ENCODE measurements at regions not wholly inside any gene's neighbourhood (a gene's known extent, or its start where the extent isn't known, plus 50 kb on each side); places are given as distances from the start of the nearest gene placed in this dataset.

DNA sequence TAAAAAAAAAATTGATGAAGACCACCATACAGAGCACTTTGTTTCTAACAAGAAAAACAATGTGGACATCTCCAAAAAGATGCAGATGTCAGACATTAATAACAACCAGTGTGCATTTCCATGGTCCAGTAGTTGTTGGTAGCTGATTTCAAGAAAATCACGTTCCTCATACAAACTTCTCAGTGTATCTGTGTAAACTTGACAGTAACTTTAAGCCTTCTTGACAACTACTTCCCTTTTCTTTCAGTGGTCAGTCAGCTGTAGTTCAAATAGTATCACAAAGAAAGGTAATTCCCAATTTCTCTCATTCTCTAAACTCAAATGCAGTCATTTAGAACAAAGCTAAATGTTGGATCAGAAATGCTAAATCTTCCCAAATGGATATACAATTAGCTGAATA, 879.9 kb downstream of the AMY1C start:
- no peaks in the 10 kb centered on the region for H3K4me1 ChIP-seq (ENCODE audit: control insufficient read depth, insufficient read depth, low read length)
- in situ Hi-C loops (cut with MboI) (no loop called here), intact Hi-C loops (cut with micrococcal nuclease; ENCODE audit: unreplicated experiment) (no loop called here)
- ATAC-seq (no peak), DNase-seq (ENCODE audit: low read depth, low spot score) (no peak), FAIRE-seq (no peak)
- H3K9ac ChIP-seq (ENCODE audit: control insufficient read depth, insufficient read depth, low read length): no peak overlapping the region
- H3K27me3 ChIP-seq (replicated peaks in 1 of 2; ENCODE audit: control insufficient read depth in 2 of 2, insufficient read depth in 2 of 2, low read length in 1 of 2): no peaks in the 10 kb centered on the region
- ChIA-PET POLR2A (interaction anchor here (0.6 kb wide), 1 partner anchor 21 kb away, joined by 3 read pairs; no protein-coding TSS in a partner anchor), CTCF (interaction anchor here (0.7 to 1.2 kb wide), 2 partner anchors 14 to 1818 kb away, joined by 3 to 4 read pairs; no protein-coding TSS in a partner anchor), RAD21 (ENCODE audit: unreplicated experiment) (interaction anchor here (1.1 kb wide), 1 partner anchor 12 kb away, joined by 4 read pairs; no protein-coding TSS in a partner anchor), SMC1A (ENCODE audit: uncharacterized antibody, unreplicated experiment) (no interaction called here)
- H3K4me2 ChIP-seq (ENCODE audit: control insufficient read depth, insufficient read depth): no peak overlapping the region
- no peaks in the 10 kb centered on the region for H3K9me3 ChIP-seq (replicated peaks; ENCODE audit: control insufficient read depth, insufficient read depth, low read length)
- TF ChIP-seq ATF7 (IDR thresholded peaks at IDR 0.05; ENCODE audit: low read depth): no peak
- H3K4me3 ChIP-seq: no peak overlapping the region
- no peak overlapping the region for H3K27ac ChIP-seq (ENCODE audit: control insufficient read depth, insufficient read depth)
- H2AFZ ChIP-seq (ENCODE audit: control insufficient read depth, low read depth, low read length): no peak overlapping the region
- H3K36me3 ChIP-seq (ENCODE audit: control insufficient read depth in 2 of 2, insufficient read depth in 2 of 2, low read length in 1 of 2): no peaks in the 10 kb centered on the region
- no peaks in the 10 kb centered on the region for H4K20me1 ChIP-seq (ENCODE audit: control insufficient read depth, insufficient read depth)
- no peaks in the 10 kb centered on the region for H3K79me2 ChIP-seq (ENCODE audit: control insufficient read depth, insufficient read depth, low read length)
- 5% methylated on average over 1 of the region's 1 CpG for WGBS (ENCODE audit: insufficient coverage, insufficient replicate concordance, low lambda C conversion rate, missing lambda C conversion rate)
- no TSS peak for BruUV-seq (replicated peaks)

DNA sequence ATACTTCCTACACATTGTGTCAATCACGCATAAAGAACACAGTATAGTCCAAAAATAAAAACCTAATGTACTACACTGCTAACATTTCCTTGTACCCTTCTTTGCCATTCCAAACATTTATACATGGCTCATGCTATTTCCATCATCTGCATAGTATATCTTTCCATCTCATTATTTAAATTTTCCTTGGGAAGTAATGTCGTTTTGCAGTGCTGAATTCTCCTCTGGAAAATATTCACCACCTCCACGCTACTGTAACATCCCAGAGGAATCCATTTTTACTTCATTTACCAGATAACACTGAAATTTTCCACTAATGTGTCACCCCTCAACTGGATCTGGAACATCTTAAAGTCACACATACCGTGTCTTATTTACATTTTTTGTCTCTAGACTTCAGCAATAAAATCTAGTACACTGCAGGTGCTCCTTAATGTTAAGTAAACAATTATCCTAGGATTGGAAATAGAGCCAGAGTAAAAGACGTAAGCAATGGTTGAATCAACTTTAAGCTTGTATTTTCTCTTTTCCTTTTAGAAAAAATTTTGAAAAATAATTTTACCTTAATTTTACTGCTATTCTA, 881.0 kb downstream of the AMY1C start:
- Histone ChIP-seq H3K36me3 (ENCODE audit: control insufficient read depth in 2 of 2, insufficient read depth in 2 of 2, low read length in 1 of 2) (no peaks in the 10 kb centered on the region), H3K4me3 (no peak overlapping the region), H3K4me1 (ENCODE audit: control insufficient read depth, insufficient read depth, low read length) (no peaks in the 10 kb centered on the region), H3K9me3 (replicated peaks; ENCODE audit: control insufficient read depth, insufficient read depth, low read length) (no peaks in the 10 kb centered on the region), H3K4me2 (ENCODE audit: control insufficient read depth, insufficient read depth) (no peak overlapping the region), H3K27ac (ENCODE audit: control insufficient read depth, insufficient read depth) (no peak overlapping the region), H3K9ac (ENCODE audit: control insufficient read depth, insufficient read depth, low read length) (no peak overlapping the region), H2AFZ (ENCODE audit: control insufficient read depth, low read depth, low read length) (no peak overlapping the region), H3K27me3 (replicated peaks in 1 of 2; ENCODE audit: control insufficient read depth in 2 of 2, insufficient read depth in 2 of 2, low read length in 1 of 2) (no peaks in the 10 kb centered on the region), H3K79me2 (ENCODE audit: control insufficient read depth, insufficient read depth, low read length) (no peaks in the 10 kb centered on the region), H4K20me1 (ENCODE audit: control insufficient read depth, insufficient read depth) (no peaks in the 10 kb centered on the region)
- no peak for FAIRE-seq
- ChIA-PET SMC1A (ENCODE audit: uncharacterized antibody, unreplicated experiment) (no interaction called here), POLR2A (no interaction called here), CTCF (interaction anchor here (1.2 kb wide), 1 partner anchor 13 kb away, joined by 3 read pairs; no protein-coding TSS in a partner anchor), RAD21 (ENCODE audit: unreplicated experiment) (interaction anchor here (1.1 kb wide), 1 partner anchor 11 kb away, joined by 4 read pairs; no protein-coding TSS in a partner anchor)
- no TSS peak for BruUV-seq (replicated peaks)
- in situ Hi-C loops (cut with MboI) (no loop called here), intact Hi-C loops (cut with micrococcal nuclease; ENCODE audit: unreplicated experiment) (no loop called here)
- no peak for DNase-seq (ENCODE audit: low read depth, low spot score)
- ATAC-seq: no peak
- 19% methylated on average over 5 of the region's 5 CpGs for WGBS (ENCODE audit: insufficient coverage, insufficient replicate concordance, low lambda C conversion rate, missing lambda C conversion rate)
- TF ChIP-seq NBN (IDR thresholded peaks at IDR 0.05): no peak
- no peak for TF ChIP-seq ZNF24 (IDR thresholded peaks at IDR 0.05)
- TF ChIP-seq, protein P1, sequence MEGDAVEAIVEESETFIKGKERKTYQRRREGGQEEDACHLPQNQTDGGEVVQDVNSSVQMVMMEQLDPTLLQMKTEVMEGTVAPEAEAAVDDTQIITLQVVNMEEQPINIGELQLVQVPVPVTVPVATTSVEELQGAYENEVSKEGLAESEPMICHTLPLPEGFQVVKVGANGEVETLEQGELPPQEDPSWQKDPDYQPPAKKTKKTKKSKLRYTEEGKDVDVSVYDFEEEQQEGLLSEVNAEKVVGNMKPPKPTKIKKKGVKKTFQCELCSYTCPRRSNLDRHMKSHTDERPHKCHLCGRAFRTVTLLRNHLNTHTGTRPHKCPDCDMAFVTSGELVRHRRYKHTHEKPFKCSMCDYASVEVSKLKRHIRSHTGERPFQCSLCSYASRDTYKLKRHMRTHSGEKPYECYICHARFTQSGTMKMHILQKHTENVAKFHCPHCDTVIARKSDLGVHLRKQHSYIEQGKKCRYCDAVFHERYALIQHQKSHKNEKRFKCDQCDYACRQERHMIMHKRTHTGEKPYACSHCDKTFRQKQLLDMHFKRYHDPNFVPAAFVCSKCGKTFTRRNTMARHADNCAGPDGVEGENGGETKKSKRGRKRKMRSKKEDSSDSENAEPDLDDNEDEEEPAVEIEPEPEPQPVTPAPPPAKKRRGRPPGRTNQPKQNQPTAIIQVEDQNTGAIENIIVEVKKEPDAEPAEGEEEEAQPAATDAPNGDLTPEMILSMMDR (IDR thresholded peaks at IDR 0.05 in 2 of 3, conservative IDR thresholded peaks at IDR 0.05 in 1 of 3; ENCODE audit: control insufficient read depth in 2 of 3, extremely low read depth in 1 of 3, insufficient read depth in 1 of 3, low read depth in 3 of 3, low read length in 3 of 3): no peak
- TF ChIP-seq EZH2 (IDR thresholded peaks at IDR 0.05; ENCODE audit: borderline replicate concordance, control insufficient read depth, low read depth, low read length): no peak
- TF ChIP-seq EED (IDR thresholded peaks at IDR 0.05; ENCODE audit: low read depth): no peak
- TF ChIP-seq CHD4 (IDR thresholded peaks at IDR 0.05): no peak
- no peak for TF ChIP-seq TARDBP (IDR thresholded peaks at IDR 0.05; ENCODE audit: borderline replicate concordance)
- no peak for TF ChIP-seq RELA (IDR thresholded peaks at IDR 0.05; ENCODE audit: borderline replicate concordance, partially characterized antibody)
- no peak for TF ChIP-seq ZSCAN29 (IDR thresholded peaks at IDR 0.05)
- TF ChIP-seq MEF2B (IDR thresholded peaks at IDR 0.05; ENCODE audit: partially characterized antibody, poor library complexity, severe bottlenecking): no peak
- TF ChIP-seq, protein P2, sequence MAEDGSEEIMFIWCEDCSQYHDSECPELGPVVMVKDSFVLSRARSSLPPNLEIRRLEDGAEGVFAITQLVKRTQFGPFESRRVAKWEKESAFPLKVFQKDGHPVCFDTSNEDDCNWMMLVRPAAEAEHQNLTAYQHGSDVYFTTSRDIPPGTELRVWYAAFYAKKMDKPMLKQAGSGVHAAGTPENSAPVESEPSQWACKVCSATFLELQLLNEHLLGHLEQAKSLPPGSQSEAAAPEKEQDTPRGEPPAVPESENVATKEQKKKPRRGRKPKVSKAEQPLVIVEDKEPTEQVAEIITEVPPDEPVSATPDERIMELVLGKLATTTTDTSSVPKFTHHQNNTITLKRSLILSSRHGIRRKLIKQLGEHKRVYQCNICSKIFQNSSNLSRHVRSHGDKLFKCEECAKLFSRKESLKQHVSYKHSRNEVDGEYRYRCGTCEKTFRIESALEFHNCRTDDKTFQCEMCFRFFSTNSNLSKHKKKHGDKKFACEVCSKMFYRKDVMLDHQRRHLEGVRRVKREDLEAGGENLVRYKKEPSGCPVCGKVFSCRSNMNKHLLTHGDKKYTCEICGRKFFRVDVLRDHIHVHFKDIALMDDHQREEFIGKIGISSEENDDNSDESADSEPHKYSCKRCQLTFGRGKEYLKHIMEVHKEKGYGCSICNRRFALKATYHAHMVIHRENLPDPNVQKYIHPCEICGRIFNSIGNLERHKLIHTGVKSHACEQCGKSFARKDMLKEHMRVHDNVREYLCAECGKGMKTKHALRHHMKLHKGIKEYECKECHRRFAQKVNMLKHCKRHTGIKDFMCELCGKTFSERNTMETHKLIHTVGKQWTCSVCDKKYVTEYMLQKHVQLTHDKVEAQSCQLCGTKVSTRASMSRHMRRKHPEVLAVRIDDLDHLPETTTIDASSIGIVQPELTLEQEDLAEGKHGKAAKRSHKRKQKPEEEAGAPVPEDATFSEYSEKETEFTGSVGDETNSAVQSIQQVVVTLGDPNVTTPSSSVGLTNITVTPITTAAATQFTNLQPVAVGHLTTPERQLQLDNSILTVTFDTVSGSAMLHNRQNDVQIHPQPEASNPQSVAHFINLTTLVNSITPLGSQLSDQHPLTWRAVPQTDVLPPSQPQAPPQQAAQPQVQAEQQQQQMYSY (CRISPR knock-in tag; IDR thresholded peaks at IDR 0.05): no peak
- no peak for TF ChIP-seq NFIC (IDR thresholded peaks at IDR 0.05; ENCODE audit: low read depth, low read length)

All from GM12878 (cell line).